HCT116 (cell line): ENCODE measurements at regions not wholly inside any gene's neighbourhood (a gene's known extent, or its start where the extent isn't known, plus 50 kb on each side); places are given as distances from the start of the nearest gene placed in this dataset.

Experiments used
- ATAC-seq: fragments of 200-7000 bp; cut with Tn5 transposase; 2 replicates; pipeline ENCODE4 v1.9.1; 2020; ENCODE audit warnings: mild to moderate bottlenecking, moderate library complexity
- BruUV-seq: library from RNA; stranded (reverse); fragments of 400-500 nt; replicated peaks from 2 replicates; lab custom pipeline; 2021; lab: Mats Ljungman, UMichigan
- CTCF ChIA-PET: fragments of 300-600 bp; sonication (Branson Sonifier 250); formaldehyde crosslinking; loops from one replicate; lab custom pipeline; 2021; ENCODE audit warnings: antibody characterized with exemption; lab: Charles Lee
- POLR2A ChIA-PET: fragments of 300-600, 350-600 bp; sonication (Branson Sonifier 250); formaldehyde crosslinking; loops from one replicate; lab custom pipeline; 2021; ENCODE audit warnings: antibody characterized with exemption; lab: Charles Lee
- RAD21 ChIA-PET, 2 experiments: fragments of 300-600 bp; sonication (Branson Sonifier 250); formaldehyde crosslinking; loops; one replicate each; lab custom pipeline; 2023; ENCODE audit warnings: low total read pairs in 2 of 2; ENCODE audit not compliant: uncharacterized antibody in 2 of 2, unreplicated experiment in 2 of 2, low non-redundant PET in 1 of 2; lab: Charles Lee
- DNase-seq: peaks from one replicate; pipeline ENCODE4 v3.0.0-alpha.2; 2010; ENCODE audit warnings: low read depth, low spot score
- H2AFZ ChIP-seq: fragments of 200-600 bp; shearing (Covaris generic), sonication (generic); 2 replicates; pipeline ENCODE4 v1.6.1; 2017; ENCODE audit warnings: low read depth, mixed run types, mixed read lengths, antibody characterized with exemption, low read length; ENCODE audit not compliant: poor library complexity, severe bottlenecking
- H3K27ac ChIP-seq: 2 replicates; pipeline ENCODE4 v1.5.1; 2012; ENCODE audit warnings: low read depth, low read length
- H3K27me3 ChIP-seq: fragments of 200-600 bp; sonication (generic); 2 replicates; pipeline ENCODE4 v1.6.1; 2016; ENCODE audit warnings: mixed run types, low read length, mixed read lengths; ENCODE audit not compliant: insufficient read depth
- H3K36me3 ChIP-seq, 2 experiments: fragments of 200-500 bp in 1 of 2; fragments of 200-600 bp in 1 of 2; sonication (Bioruptor generic) in 1 of 2; sonication (generic) in 1 of 2; 2 replicates each; pipeline versions ENCODE4 v1.5.1 to v1.6.1; 2014 to 2016; ENCODE audit warnings: low read length in 2 of 2, inconsistent platforms in 1 of 2, mixed read lengths in 1 of 2, mixed run types in 1 of 2; ENCODE audit not compliant: insufficient read depth in 2 of 2, control insufficient read depth in 1 of 2
- H3K4me1 ChIP-seq, 2 experiments: fragments of 200-600 bp in 1 of 2; sonication (generic) in 1 of 2; 2 replicates each; pipeline versions ENCODE4 v1.5.1 to v1.6.1; 2012 to 2017; ENCODE audit warnings: low read length in 2 of 2, inconsistent platforms in 1 of 2, mild to moderate bottlenecking in 1 of 2, mixed read lengths in 1 of 2, mixed run types in 1 of 2, moderate library complexity in 1 of 2; ENCODE audit not compliant: insufficient read depth in 2 of 2, control insufficient read depth in 1 of 2
- H3K4me2 ChIP-seq: fragments of 200-600 bp; sonication (generic); 2 replicates; pipeline ENCODE4 v1.6.1; 2017; ENCODE audit warnings: mixed run types, low read length, mixed read lengths
- H3K4me3 ChIP-seq, 2 experiments: fragments of 200-600 bp in 1 of 2; sonication (generic) in 1 of 2; replicated peaks in 1 of 2; 2 replicates each; pipeline ENCODE4 v1.5.1; 2011 to 2016; ENCODE audit warnings: low read length in 2 of 2, control low read depth in 1 of 2, low read depth in 1 of 2, mild to moderate bottlenecking in 1 of 2, mixed read lengths in 1 of 2, mixed run types in 1 of 2
- H3K79me2 ChIP-seq: fragments of 200-600 bp; sonication (generic); 2 replicates; pipeline ENCODE4 v1.6.1; 2017; ENCODE audit warnings: mild to moderate bottlenecking, mixed run types, low read length, moderate library complexity, mixed read lengths; ENCODE audit not compliant: insufficient read depth
- H3K9ac ChIP-seq: fragments of 200-600 bp; sonication (generic); 2 replicates; pipeline ENCODE4 v1.6.1; 2016; ENCODE audit warnings: low read length, mixed read lengths
- H3K9me2 ChIP-seq: fragments of 200-600 bp; sonication (generic), shearing (Covaris generic); 2 replicates; pipeline ENCODE4 v1.6.1; 2017; ENCODE audit warnings: mixed run types, mild to moderate bottlenecking, moderate library complexity; ENCODE audit not compliant: insufficient read depth
- H3K9me3 ChIP-seq, 2 experiments: fragments of 200-500 bp in 1 of 2; fragments of 200-600 bp in 1 of 2; sonication (Bioruptor generic) in 1 of 2; sonication (generic) in 1 of 2; 2 replicates each; pipeline ENCODE4 v1.6.1; 2014 to 2017; ENCODE audit warnings: low read length in 2 of 2, mixed read lengths in 2 of 2, inconsistent platforms in 1 of 2, low read depth in 1 of 2, mild to moderate bottlenecking in 1 of 2, mixed run types in 1 of 2, moderate library complexity in 1 of 2; ENCODE audit not compliant: control insufficient read depth in 1 of 2, insufficient read depth in 1 of 2
- H4K20me1 ChIP-seq: fragments of 200-600 bp; sonication (generic), shearing (Covaris generic); 2 replicates; pipeline ENCODE4 v1.6.1; 2017; ENCODE audit warnings: mixed run types, mild to moderate bottlenecking, moderate library complexity; ENCODE audit not compliant: insufficient read depth
- ATF3 ChIP-seq: IDR thresholded peaks from 2 replicates; pipeline ENCODE4 v1.6.1; 2012
- CBX3 ChIP-seq: IDR thresholded peaks from 2 replicates; pipeline ENCODE4 v1.6.1; 2012; ENCODE audit warnings: low read depth
- CEBPB ChIP-seq: IDR thresholded peaks from 2 replicates; pipeline ENCODE4 v1.6.1; 2012; ENCODE audit warnings: low read depth
- EZH2 ChIP-seq: fragments of 200-600 bp; sonication (generic); IDR thresholded peaks from 2 replicates; pipeline ENCODE4 v1.6.1; 2017; ENCODE audit warnings: antibody characterized with exemption, mixed run types
- EZH2phosphoT487 ChIP-seq: fragments of 200-600 bp; IDR thresholded peaks from 2 replicates; pipeline ENCODE4 v1.6.1; 2018; ENCODE audit warnings: antibody characterized with exemption, borderline replicate concordance
- FOSL1 ChIP-seq: IDR thresholded peaks from 2 replicates; pipeline ENCODE4 v1.6.1; 2012; ENCODE audit warnings: low read depth
- JUND ChIP-seq: IDR thresholded peaks from 2 replicates; pipeline ENCODE4 v1.6.1; 2012
- MAX ChIP-seq: IDR thresholded peaks from 2 replicates; pipeline ENCODE4 v1.6.1; 2012
- POLR2A ChIP-seq: IDR thresholded peaks from 2 replicates; pipeline ENCODE4 v1.7.0; 2011; ENCODE audit warnings: borderline replicate concordance; ENCODE audit not compliant: insufficient read depth, insufficient read length; ENCODE audit errors: extremely low read depth
- POLR2AphosphoS5 ChIP-seq: IDR thresholded peaks from 2 replicates; pipeline ENCODE4 v1.6.1; 2011; ENCODE audit warnings: mild to moderate bottlenecking, low read depth, low read length, moderate library complexity
- RAD21 ChIP-seq: IDR thresholded peaks from 2 replicates; pipeline ENCODE4 v1.6.1; 2012; ENCODE audit warnings: low read depth, mild to moderate bottlenecking
- SIN3A ChIP-seq: IDR thresholded peaks from 2 replicates; pipeline ENCODE4 v1.6.1; 2012; ENCODE audit warnings: low read depth
- SRF ChIP-seq: IDR thresholded peaks from 2 replicates; pipeline ENCODE4 v1.6.1; 2012; ENCODE audit warnings: low read depth
- TCF7L2 ChIP-seq: IDR thresholded peaks from 2 replicates; pipeline ENCODE4 v1.7.0; 2011; ENCODE audit warnings: borderline replicate concordance, inconsistent platforms; ENCODE audit not compliant: insufficient read depth, insufficient read length; ENCODE audit errors: extremely low read depth
- YY1 ChIP-seq: IDR thresholded peaks from 2 replicates; pipeline ENCODE4 v1.6.1; 2011; ENCODE audit warnings: low read length, low read depth, moderate library complexity, mild to moderate bottlenecking; ENCODE audit not compliant: insufficient replicate concordance; ENCODE audit errors: extremely low read depth
- ZFX ChIP-seq: fragments of 450-650 bp; IDR thresholded peaks from 2 replicates; pipeline ENCODE4 v1.6.1; 2017
- ZNF274 ChIP-seq: fragments of 200-500 bp; sonication (Bioruptor generic); IDR thresholded peaks from 2 replicates; pipeline ENCODE4 v1.6.1; 2014; ENCODE audit warnings: mild to moderate bottlenecking, low read depth, low read length, inconsistent platforms
- intact Hi-C: fragments of 100-400 bp; cut with micrococcal nuclease; formaldehyde crosslinking; loops from 2 replicates; pipeline ENCODE4 v1.10.0; 2022
- TF ChIP-seq, protein P1 (sequence below): IDR thresholded peaks from 2 replicates; pipeline ENCODE4 v1.6.1; 2011; ENCODE audit warnings: mild to moderate bottlenecking, low read length, moderate library complexity; ENCODE audit not compliant: insufficient replicate concordance; ENCODE audit errors: extremely low read depth

- POLR2A ChIA-PET = no interaction called here
- intact Hi-C loops = no loop called here
- no peaks in the 10 kb centered on the region for H3K9me3 ChIP-seq
- CTCF ChIA-PET = no interaction called here
- TF ChIP-seq MAX (no peak), TCF7L2 (no peak)
- TF ChIP-seq, all 23 proteins: peak for 0
- RAD21 ChIA-PET = no interaction called here
- Histone ChIP-seq H3K27ac (peak overlapping the region; percentile 47), H3K79me2 (no peaks in the 10 kb centered on the region), H3K4me2 (peak overlapping the region; percentile 40), H3K4me3 (no peak overlapping the region), H3K9ac (no peak overlapping the region), H3K27me3 (no peaks in the 10 kb centered on the region), H3K9me2 (no peaks in the 10 kb centered on the region), H3K4me1 (peaks cover 13 to 16% of the 10 kb centered on the region in 2 experiments), H3K36me3 (no peaks in the 10 kb centered on the region), H2AFZ (no peak overlapping the region), H4K20me1 (no peaks in the 10 kb centered on the region)
- ATAC-seq (0 out of 2 replicates have a peak, but pooled peaks have one; percentile 26), DNase-seq (no peak)
- BruUV-seq = no TSS peak
These were observed 217.0 kb downstream of the OSR1 start for GRCh38 chr2:19141234-19142004.

- peak overlapping the region; percentile 47 for H3K27ac ChIP-seq
- BruUV-seq = no TSS peak
- CTCF ChIA-PET = no interaction called here
- TF ChIP-seq FOSL1 = peak; percentile 65; the same call in 1 of the 2 replicates
- no peak for TF ChIP-seq EZH2
- TF ChIP-seq EZH2phosphoT487 = no peak
- no peak for TF ChIP-seq YY1
- peak; percentile 81 for TF ChIP-seq ATF3
- TF ChIP-seq ZFX = no peak
- no peak for TF ChIP-seq SRF
- no peak for TF ChIP-seq POLR2A
- no peak; the same call in 1 of the 2 replicates for TF ChIP-seq RAD21
- peak; percentile 86 for TF ChIP-seq CBX3
- TF ChIP-seq CEBPB = peak; percentile 80
- TF ChIP-seq SIN3A = peak; percentile 55
- TF ChIP-seq POLR2AphosphoS5 = no peak
- TF ChIP-seq ZNF274 = no peak
- TF ChIP-seq, protein P1, sequence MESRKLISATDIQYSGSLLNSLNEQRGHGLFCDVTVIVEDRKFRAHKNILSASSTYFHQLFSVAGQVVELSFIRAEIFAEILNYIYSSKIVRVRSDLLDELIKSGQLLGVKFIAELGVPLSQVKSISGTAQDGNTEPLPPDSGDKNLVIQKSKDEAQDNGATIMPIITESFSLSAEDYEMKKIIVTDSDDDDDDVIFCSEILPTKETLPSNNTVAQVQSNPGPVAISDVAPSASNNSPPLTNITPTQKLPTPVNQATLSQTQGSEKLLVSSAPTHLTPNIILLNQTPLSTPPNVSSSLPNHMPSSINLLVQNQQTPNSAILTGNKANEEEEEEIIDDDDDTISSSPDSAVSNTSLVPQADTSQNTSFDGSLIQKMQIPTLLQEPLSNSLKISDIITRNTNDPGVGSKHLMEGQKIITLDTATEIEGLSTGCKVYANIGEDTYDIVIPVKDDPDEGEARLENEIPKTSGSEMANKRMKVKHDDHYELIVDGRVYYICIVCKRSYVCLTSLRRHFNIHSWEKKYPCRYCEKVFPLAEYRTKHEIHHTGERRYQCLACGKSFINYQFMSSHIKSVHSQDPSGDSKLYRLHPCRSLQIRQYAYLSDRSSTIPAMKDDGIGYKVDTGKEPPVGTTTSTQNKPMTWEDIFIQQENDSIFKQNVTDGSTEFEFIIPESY = no peak
- TF ChIP-seq JUND = peak; percentile 73
These were observed 217.8 kb downstream of the OSR1 start for GRCh38 chr2:19140463-19141208.

More at GRCh38 chr2:19140463-19141208, 217.8 kb downstream of the OSR1 start:
- H3K4me1 ChIP-seq = peaks cover 13 to 16% of the 10 kb centered on the region in 2 experiments
- POLR2A ChIA-PET = no interaction called here
- H3K36me3 ChIP-seq = no peaks in the 10 kb centered on the region
- intact Hi-C loops = no loop called here
- H3K9ac ChIP-seq = no peak overlapping the region
- DNase-seq (peak; percentile 72), ATAC-seq (peak; percentile 92)
- RAD21 ChIA-PET = no interaction called here
- no peaks in the 10 kb centered on the region for H3K9me2 ChIP-seq
- peak overlapping the region; percentile 40 for H3K4me2 ChIP-seq
- H3K79me2 ChIP-seq = no peaks in the 10 kb centered on the region
- H3K27me3 ChIP-seq = no peaks in the 10 kb centered on the region
- H4K20me1 ChIP-seq = no peaks in the 10 kb centered on the region
- peak overlapping the region in 1 of 2 experiments; percentile 14; a peak in 1 of 4 replicates for H3K4me3 ChIP-seq
- H2AFZ ChIP-seq = no peak overlapping the region
- H3K9me3 ChIP-seq = no peaks in the 10 kb centered on the region
